HG03575 (cell line): ENCODE measurements at regions not wholly inside any gene's neighbourhood (a gene's known extent, or its start where the extent isn't known, plus 50 kb on each side); places are given as distances from the start of the nearest gene placed in this dataset.

Source experiments
- ATAC-seq: cut with Tn5 transposase; IDR thresholded peaks from one replicate; pipeline ENCODE4 v1.9.1; 2021; ENCODE audit not compliant: unreplicated experiment, insufficient number of reproducible peaks, low FRiP score; ENCODE audit errors: extremely low read depth

GRCh38 chrX:9330249-9330982, 134.4 kb upstream of the TBL1X start:
- no peak for ATAC-seq

GRCh38 chrX:9333873-9334560, 130.8 kb upstream of the TBL1X start:
- ATAC-seq, result no peak

- ATAC-seq, result no peak
These were observed 129.6 kb upstream of the TBL1X start for GRCh38 chrX:9335251-9335650.

DNA sequence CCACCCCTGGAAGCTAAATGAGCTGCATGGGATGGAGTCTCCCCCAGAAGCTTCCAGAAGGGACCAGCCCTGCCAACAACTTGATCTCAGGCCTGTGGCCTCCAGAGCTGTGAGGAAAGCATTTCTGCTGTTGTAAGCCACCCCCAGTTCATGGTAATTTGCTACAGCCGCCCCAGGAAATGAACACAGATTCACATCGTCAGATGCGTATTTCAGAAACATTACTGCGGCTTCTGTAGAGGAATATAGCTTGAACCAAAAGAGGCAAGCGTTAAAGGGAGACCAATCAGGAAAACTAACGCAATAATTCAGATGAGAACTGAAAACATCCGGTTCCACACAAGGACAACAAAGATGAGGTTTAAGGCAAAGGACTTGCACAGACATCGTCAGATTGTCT, 128.4 kb upstream of the TBL1X start:
- ATAC-seq, result no peak

DNA sequence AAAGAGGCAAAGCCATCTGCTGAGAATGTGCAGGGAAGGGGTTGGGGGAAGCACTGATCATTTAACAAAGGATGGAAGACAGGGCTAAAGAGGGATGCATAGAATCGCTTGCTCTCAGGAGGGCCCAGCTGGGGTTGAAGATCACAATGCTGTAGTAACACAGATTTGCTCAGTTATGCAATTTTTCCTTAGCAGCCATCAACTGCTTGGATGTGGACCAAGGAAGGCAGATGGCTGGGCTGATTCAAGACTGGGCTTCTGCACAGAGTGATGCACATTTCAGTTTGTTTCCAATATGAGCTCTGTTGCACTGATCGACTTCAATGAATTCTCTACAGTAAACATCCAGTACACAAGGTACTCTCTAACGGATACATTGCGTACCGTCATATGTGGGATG, 127.8 kb upstream of the TBL1X start:
- no peak for ATAC-seq

- no peak for ATAC-seq
These were observed 125.9 kb upstream of the TBL1X start for GRCh38 chrX:9338986-9339385.

DNA sequence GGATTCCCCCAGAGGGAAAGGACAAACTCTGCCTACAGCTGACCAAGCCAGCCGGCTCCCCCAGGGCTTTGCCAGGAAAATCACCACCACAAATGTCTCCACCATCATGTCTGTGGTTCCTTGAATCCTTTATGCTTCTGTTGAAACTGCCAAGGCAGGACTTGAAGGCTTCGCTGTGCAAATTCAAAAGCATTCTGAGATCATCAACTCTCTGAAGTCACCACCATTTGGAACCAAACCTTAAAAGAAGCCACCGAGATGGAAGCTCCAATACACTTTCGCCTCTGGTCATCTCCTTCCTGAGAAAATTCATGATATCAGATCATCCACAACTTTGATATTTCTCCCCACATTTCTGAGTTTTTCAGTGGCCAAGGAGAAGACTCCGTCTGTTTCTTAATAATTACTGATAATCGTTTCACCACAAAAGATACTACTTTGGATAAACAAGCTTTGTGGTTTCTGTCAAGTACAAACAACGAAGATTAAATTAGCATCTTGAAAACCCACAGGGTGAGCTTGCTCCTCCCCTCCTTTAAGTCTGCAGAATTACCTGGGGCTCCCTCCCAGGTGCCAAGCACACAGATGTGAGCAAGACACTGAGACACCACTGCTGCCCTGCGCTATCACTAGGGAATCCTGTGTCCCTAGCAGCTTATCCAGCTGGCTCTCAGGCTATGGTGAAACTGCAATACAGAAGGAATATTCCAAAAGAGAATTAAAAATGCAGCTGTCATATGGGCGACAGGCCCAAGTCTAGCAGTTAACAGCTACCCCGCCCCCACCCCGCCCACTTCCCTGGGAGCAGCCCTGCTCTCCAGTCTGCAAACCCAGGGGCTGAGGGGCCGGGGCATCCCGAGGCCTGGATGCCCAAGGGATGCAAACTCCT, 125.0 kb upstream of the TBL1X start:
- no peak for ATAC-seq

DNA sequence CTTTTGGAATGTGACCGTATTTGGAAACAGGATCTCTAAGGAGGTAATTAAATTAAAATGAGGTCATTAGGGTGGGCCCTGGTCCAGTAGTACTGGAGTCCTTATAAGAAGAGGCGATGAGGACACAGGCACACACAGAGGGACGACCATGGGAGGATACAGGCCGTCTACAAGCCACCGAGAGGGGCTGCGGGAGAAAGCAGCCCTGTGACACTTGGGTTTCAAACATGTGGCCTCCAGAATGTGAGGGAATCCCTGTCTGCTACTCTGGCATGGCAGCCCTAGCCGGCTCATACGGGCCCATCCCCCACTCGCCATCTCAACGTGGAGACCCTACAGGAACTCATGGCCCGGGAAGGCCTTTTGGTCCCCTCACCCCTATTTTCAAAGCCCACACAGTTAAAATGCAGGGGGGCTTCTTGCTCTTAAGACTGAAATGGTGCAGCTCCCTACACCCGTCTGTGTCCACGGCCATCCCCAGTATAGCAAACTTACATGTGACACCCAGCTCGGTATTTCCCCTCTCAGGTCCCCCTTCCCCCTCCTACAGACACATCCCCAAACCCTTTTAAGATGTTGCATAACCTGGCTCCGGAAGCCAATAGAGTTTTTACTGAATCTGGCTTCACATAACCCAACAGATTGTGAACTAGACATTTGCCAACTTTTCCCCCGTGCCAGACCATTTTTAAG, 124.1 kb upstream of the TBL1X start:
- no peak for ATAC-seq

- ATAC-seq, result peak; percentile 82
These were observed 123.3 kb upstream of the TBL1X start for GRCh38 chrX:9341291-9342201.

- ATAC-seq, result no peak
These were observed 122.3 kb upstream of the TBL1X start for GRCh38 chrX:9342561-9343051.

- ATAC-seq, result no peak
These were observed 120.9 kb upstream of the TBL1X start for GRCh38 chrX:9343971-9344370.

GRCh38 chrX:9345957-9346356, 118.9 kb upstream of the TBL1X start:
- ATAC-seq, result no peak

- ATAC-seq, result no peak
These were observed 115.0 kb upstream of the TBL1X start for GRCh38 chrX:9349572-9350494.

GRCh38 chrX:9351126-9351525, 113.7 kb upstream of the TBL1X start:
- no peak for ATAC-seq

DNA sequence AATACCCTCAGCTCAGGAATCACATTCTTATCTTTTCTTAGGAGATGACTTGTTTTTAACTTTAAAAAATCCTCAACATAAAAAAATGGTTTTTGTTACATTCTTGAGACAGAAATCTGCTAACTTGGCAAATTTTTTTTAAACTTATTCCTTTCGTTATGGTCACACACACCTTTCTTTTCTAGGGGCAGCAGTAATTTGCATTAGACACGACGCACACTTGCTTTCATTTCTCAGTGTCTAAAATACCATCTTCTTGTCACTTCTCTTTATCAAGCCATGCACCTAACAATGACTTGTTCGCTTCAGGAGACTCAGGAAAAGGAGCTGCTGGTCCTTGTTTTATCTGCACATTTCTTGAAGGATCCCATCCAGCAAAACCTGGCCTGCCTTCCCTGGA, 112.6 kb upstream of the TBL1X start:
- peak; percentile 17 for ATAC-seq

- peak; percentile 35 for ATAC-seq
These were observed 112.0 kb upstream of the TBL1X start for GRCh38 chrX:9352694-9353411.

DNA sequence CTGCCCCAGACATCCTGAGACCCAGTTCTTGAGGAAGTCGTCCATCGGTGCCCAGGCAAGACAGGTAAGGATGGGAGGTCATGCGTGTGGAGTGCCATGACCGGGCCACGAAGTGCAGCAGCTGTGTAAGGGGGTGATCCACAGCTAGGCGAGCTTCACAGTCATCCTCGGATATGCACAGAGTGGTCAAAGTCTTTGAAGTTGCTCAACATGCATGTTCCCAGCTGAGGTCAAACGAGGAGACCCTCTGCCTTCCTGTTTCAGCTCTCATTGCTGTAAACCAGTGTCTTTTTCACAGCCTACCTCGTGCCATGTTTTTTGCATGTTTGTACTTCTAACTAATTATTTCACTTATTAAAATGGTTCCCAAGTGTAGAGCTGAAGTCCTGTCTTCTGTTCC, 109.9 kb upstream of the TBL1X start:
- no peak for ATAC-seq
